Activated T-helper 17 cell treated with anti-CD3 and anti-CD28 coated beads, Interleukin-2, amount 50 U/mL, for 72 hours (primary cell): ENCODE measurements at regions not wholly inside any gene's neighbourhood (a gene's known extent, or its start where the extent isn't known, plus 50 kb on each side); places are given as distances from the start of the nearest gene placed in this dataset.

Experiments used
- ATAC-seq: fragments of 150-1000 bp; cut with Tn5 transposase; replicated peaks from 2 replicates; pipeline ENCODE4 v1.10.0; 2021; ENCODE audit warnings: mild to moderate bottlenecking, moderate library complexity
- H3K27ac Mint-ChIP-seq: one replicate; pipeline ENCODE4 v1.8.0; 2022; ENCODE audit warnings: mixed read lengths
- H3K27me3 Mint-ChIP-seq: one replicate; pipeline ENCODE4 v1.8.0; 2022; ENCODE audit warnings: mixed read lengths
- H3K36me3 Mint-ChIP-seq: one replicate; pipeline ENCODE4 v1.8.0; 2022; ENCODE audit warnings: low read depth, mild to moderate bottlenecking, mixed read lengths
- H3K4me1 Mint-ChIP-seq: one replicate; pipeline ENCODE4 v1.8.0; 2022; ENCODE audit warnings: mixed read lengths
- H3K4me3 Mint-ChIP-seq: one replicate; pipeline ENCODE4 v1.8.0; 2022; ENCODE audit warnings: mild to moderate bottlenecking, mixed read lengths
- H3K9me3 Mint-ChIP-seq: one replicate; pipeline ENCODE4 v1.8.0; 2022; ENCODE audit warnings: mixed read lengths

DNA sequence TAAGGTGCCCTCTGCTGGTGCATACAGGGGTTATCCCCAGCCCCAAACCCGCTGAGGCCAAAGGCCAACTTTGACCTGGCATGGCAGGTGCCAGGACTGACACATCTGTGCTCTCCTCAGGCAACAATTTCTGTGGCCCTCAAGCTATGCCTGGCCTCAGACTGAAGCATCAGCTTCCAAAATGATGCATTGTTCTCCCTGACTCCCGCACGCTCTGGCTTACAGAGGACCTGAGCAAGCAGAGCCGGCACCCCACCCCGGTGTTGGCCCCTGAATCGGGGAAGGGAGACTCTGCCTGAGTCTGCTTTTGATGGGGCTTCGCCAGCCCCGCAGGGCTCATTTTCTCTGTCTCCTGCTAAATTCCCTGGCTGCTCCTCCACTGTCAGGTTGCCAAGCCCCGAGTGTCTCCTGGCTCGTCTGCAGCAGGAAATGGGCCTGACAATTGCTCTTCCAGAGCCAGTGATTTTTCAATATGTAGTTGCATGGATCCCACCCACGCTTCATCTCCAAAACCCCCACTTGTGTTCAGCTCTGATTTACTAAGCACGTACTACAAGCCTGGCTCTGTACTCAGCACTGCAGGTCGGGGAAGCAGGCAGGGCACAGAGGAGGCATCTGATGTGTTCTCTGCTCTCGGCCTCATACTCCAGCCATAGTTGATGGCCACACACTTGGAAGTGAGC, 126.1 kb downstream of the SLC38A6 start:
- H3K4me3 Mint-ChIP-seq, result no peak overlapping the region
- H3K27ac Mint-ChIP-seq, result no peak overlapping the region
- no peak for ATAC-seq
- peaks cover 9% of the 10 kb centered on the region for H3K27me3 Mint-ChIP-seq
- H3K9me3 Mint-ChIP-seq, result no peaks in the 10 kb centered on the region
- no peaks in the 10 kb centered on the region for H3K36me3 Mint-ChIP-seq
- H3K4me1 Mint-ChIP-seq, result peaks cover 18% of the 10 kb centered on the region

GRCh38 chr14:61106271-61106958, 125.4 kb downstream of the SLC38A6 start:
- H3K36me3 Mint-ChIP-seq, result no peaks in the 10 kb centered on the region
- no peaks in the 10 kb centered on the region for H3K9me3 Mint-ChIP-seq
- H3K27ac Mint-ChIP-seq, result no peak overlapping the region
- no peak overlapping the region for H3K4me3 Mint-ChIP-seq
- ATAC-seq, result no peak
- H3K27me3 Mint-ChIP-seq, result peaks cover 9% of the 10 kb centered on the region
- peaks cover 19% of the 10 kb centered on the region for H3K4me1 Mint-ChIP-seq

DNA sequence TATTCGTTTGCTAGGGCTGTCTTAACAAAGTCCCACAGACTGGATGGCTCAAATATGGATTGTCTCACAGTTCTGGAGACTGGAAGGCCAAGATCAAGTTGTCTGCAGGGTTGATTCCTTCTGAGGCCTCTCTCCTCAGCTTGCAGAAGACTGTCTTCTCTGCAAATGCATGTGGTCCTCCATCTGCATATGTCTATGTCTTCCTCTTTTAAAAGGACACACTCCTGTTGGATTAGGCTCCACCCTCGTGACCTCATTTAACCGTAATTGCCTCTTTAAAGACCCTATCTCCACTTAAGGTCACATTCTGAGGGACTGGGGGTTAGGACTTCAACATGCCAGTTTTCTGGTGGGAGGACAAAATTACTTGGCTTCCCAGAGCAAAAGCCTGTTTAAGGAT, 123.3 kb downstream of the SLC38A6 start:
- Mint-ChIP-seq H3K4me1 (peaks cover 19% of the 10 kb centered on the region), H3K36me3 (no peaks in the 10 kb centered on the region), H3K9me3 (no peaks in the 10 kb centered on the region), H3K27me3 (no peaks in the 10 kb centered on the region), H3K4me3 (peak overlapping the region; percentile 72), H3K27ac (peak overlapping the region; percentile 87)
- no peak for ATAC-seq

GRCh38 chr14:61103541-61104339, 122.7 kb downstream of the SLC38A6 start:
- no peaks in the 10 kb centered on the region for H3K36me3 Mint-ChIP-seq
- peaks cover 19% of the 10 kb centered on the region for H3K4me1 Mint-ChIP-seq
- H3K27me3 Mint-ChIP-seq, result no peaks in the 10 kb centered on the region
- peak overlapping the region; percentile 87 for H3K27ac Mint-ChIP-seq
- peak; percentile 88 for ATAC-seq
- H3K9me3 Mint-ChIP-seq, result no peaks in the 10 kb centered on the region
- H3K4me3 Mint-ChIP-seq, result peak overlapping the region; percentile 72

- ATAC-seq, result peak; percentile 41
- Mint-ChIP-seq H3K36me3 (no peaks in the 10 kb centered on the region), H3K27me3 (no peaks in the 10 kb centered on the region), H3K4me1 (peaks cover 19% of the 10 kb centered on the region), H3K9me3 (no peaks in the 10 kb centered on the region), H3K27ac (peak overlapping the region; percentile 87), H3K4me3 (peak overlapping the region; percentile 72)
These were observed 121.8 kb downstream of the SLC38A6 start for GRCh38 chr14:61102549-61103466.
